GM10266 (cell line): ENCODE measurements at regions not wholly inside any gene's neighbourhood (a gene's known extent, or its start where the extent isn't known, plus 50 kb on each side); places are given as distances from the start of the nearest gene placed in this dataset.

Source experiments
- DNase-seq: peaks from one replicate; pipeline ENCODE4 v3.0.0; 2012; ENCODE audit errors: extremely low spot score
- TF ChIP-seq, protein P1 (sequence below): IDR thresholded peaks from 2 replicates; pipeline ENCODE4 v1.5.1; 2012; ENCODE audit warnings: mild to moderate bottlenecking, low read depth; ENCODE audit not compliant: control insufficient read depth, insufficient read depth; ENCODE audit errors: missing control alignments

DNA sequence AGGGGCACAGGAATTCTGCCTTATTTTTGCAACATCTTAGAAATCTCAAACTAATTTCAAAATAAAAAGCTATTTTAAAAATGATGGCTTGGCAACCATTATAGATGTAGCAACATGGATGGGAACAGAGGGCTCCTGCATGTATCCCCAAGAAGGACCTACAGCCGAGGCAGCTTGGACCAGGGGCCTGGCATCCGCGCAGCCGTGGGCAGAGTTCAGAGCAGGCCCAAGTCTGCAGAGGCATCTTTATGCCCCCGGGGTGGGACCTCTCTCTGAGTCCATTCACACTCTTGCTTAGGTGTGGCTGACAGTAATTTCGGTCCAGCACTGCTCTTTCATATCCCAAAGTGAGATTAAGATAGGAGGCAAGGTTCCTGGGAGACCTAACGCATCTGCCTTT lies 425.8 kb upstream of the MYT1L start:
- no peak for DNase-seq
- TF ChIP-seq, protein P1, sequence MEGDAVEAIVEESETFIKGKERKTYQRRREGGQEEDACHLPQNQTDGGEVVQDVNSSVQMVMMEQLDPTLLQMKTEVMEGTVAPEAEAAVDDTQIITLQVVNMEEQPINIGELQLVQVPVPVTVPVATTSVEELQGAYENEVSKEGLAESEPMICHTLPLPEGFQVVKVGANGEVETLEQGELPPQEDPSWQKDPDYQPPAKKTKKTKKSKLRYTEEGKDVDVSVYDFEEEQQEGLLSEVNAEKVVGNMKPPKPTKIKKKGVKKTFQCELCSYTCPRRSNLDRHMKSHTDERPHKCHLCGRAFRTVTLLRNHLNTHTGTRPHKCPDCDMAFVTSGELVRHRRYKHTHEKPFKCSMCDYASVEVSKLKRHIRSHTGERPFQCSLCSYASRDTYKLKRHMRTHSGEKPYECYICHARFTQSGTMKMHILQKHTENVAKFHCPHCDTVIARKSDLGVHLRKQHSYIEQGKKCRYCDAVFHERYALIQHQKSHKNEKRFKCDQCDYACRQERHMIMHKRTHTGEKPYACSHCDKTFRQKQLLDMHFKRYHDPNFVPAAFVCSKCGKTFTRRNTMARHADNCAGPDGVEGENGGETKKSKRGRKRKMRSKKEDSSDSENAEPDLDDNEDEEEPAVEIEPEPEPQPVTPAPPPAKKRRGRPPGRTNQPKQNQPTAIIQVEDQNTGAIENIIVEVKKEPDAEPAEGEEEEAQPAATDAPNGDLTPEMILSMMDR = no peak

- DNase-seq = no peak
- TF ChIP-seq, protein P1 = no peak
Measured at GRCh38 chr2:2755990-2756389, 424.9 kb upstream of the MYT1L start.

DNA sequence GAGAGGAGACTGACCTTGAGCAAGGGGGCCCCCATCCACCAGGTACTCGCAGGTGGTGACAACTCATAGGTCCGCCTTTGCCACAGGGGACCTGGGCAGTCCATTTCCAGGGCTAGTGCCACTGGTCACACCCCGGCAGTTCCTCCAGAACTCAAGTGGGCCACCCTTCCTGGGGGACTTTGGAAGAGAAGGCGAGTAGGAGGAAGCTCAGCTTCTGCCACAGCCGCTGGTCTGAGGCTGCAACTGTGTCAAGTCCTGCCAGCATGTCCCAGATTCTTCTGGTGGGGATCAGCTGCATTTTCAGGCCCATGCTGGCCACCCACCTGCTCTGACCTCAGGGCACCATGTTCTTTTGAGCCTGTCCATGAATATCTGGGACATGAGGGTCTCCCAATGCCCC lies 423.9 kb upstream of the MYT1L start:
- DNase-seq = no peak
- TF ChIP-seq, protein P1 = no peak

DNA sequence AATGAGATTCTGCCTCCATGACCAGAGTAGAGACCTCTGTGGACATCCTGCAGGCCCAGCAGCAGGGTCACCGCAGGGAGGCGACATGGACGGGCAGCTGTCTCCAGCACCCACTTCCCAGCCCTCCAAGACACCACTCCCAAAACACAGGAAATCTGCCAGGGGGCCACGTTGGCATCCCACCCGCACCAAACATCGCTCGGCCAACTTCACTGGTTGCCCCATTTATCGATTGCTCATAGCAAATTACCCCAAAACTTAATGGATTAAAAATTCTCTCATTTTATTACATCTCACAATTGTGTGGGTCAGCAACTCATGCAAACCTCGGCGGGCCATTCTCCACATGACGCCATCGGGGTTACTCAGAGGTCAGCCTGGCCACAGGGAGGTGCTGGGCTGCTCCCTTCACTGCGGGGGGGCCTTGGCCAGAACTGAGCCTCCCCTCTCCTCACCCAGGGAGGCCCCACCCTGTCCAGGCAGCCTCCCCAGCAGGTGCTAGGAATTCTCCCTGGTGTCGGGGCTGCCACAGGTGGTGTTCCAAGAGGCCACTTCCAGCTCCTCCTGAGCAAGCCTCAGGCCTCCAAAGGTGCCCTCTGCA lies 420.7 kb upstream of the MYT1L start:
- DNase-seq = no peak
- TF ChIP-seq, protein P1 = no peak

DNA sequence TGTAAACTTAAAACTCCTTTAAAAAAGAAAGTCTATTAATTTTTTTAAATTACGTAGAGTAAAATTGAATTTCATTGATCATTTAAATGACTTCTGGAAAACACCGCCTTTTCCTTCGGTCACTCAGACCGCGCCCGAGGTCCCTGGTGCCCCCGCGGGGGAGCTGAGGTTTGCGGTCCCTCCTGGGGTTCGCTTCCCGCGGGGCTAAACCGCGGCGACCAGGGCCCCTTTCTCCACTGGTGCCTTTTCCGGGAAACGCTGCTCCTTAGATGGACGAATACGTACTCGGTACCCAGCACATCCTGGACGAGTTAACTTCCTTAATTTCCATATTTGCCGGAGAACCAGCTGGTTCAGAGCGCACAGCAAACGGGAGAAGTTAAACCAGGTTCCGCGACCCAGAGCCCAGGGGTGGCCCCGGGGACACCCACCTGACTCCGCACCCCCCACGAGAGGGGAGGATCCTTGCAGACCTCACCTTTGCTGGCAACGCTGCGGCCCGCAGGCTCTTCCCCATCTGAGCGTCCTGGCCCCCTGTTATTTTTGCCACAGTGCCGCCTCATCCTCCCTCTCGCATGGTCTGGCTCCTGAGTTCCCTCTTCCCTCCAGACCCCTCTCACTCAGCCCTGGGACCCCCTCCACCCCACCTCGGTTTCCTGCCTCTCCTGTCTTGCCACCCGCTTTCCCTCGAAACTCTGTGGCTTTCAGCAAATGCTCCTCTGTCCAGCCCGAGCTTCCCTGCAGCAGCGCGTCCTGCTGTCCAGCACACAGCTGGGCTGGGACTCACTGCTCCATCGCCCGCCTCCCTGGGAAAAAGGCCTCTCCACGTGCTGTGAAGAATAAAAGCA lies 420.0 kb upstream of the MYT1L start:
- TF ChIP-seq, protein P1 = no peak
- no peak for DNase-seq

DNA sequence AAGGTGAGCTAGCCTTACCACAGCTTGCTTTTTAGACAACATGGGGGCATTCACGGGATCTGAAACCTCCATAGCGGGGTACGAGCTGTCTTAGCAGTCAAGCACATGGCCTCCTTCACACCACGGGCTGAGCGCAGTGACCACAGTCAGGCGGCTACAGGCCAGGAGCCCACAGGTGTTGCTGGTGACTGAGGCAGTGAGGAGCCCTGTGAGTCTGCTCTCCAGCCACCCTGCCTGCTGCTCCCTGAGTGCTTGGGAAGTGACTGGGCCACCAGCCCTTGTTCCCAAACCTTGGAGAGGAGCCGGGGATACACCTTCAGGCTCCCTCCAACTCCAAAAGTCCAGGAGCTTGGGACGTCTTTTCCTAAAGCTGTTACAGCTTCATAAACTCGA lies 418.1 kb upstream of the MYT1L start:
- TF ChIP-seq, protein P1 = no peak
- DNase-seq = no peak
